Fibroblast of lung (primary cell): ENCODE measurements at regions not wholly inside any gene's neighbourhood (a gene's known extent, or its start where the extent isn't known, plus 50 kb on each side); places are given as distances from the start of the nearest gene placed in this dataset.
"Not testable (repeated sequence)": the region's sequence is repeated elsewhere in the genome, so short reads cannot be mapped to it uniquely, and the experiment has no call there.

Source experiments
- DNase-seq, 2 donors: peaks; one replicate each; pipeline versions ENCODE4 v3.0.0 to v3.0.0-alpha.2; 2010; ENCODE audit warnings: low read depth in 2 of 2
- H2AFZ ChIP-seq: 2 replicates; pipeline ENCODE4 v1.5.1; 2012; ENCODE audit warnings: low read length, control low read depth, inconsistent platforms
- H3K27ac ChIP-seq: 2 replicates; pipeline ENCODE4 v1.5.1; 2011; ENCODE audit warnings: low read length, control low read depth; ENCODE audit not compliant: insufficient read depth
- H3K27me3 ChIP-seq: 2 replicates; pipeline ENCODE4 v1.5.1; 2011; ENCODE audit warnings: mild to moderate bottlenecking, low read length; ENCODE audit not compliant: control insufficient read depth, insufficient read depth
- H3K36me3 ChIP-seq: 2 replicates; pipeline ENCODE4 v1.5.1; 2011; ENCODE audit warnings: low read length; ENCODE audit not compliant: control insufficient read depth, insufficient read depth
- H3K4me1 ChIP-seq: 2 replicates; pipeline ENCODE4 v1.5.1; 2011; ENCODE audit warnings: low read length; ENCODE audit not compliant: control insufficient read depth, insufficient read depth; ENCODE audit errors: extremely low read depth
- H3K4me2 ChIP-seq: 2 replicates; pipeline ENCODE4 v1.5.1; 2011; ENCODE audit warnings: low read length, control low read depth; ENCODE audit not compliant: insufficient read depth; ENCODE audit errors: extremely low read depth
- H3K4me3 ChIP-seq, 4 experiments: fragments of 200-600 bp in 1 of 4; sonication (generic) in 1 of 4; replicated peaks in 1 of 4; 2 replicates each; pipeline ENCODE4 v1.5.1; 2011 to 2016; ENCODE audit warnings: low read length in 4 of 4, low read depth in 3 of 4, mild to moderate bottlenecking in 3 of 4, control low read depth in 2 of 4, inconsistent platforms in 1 of 4, mixed read lengths in 1 of 4; ENCODE audit not compliant: insufficient read depth in 1 of 4; ENCODE audit errors: control extremely low read depth in 1 of 4
- H3K79me2 ChIP-seq: 2 replicates; pipeline ENCODE4 v1.5.1; 2012; ENCODE audit warnings: mild to moderate bottlenecking, low read length, inconsistent platforms; ENCODE audit not compliant: control insufficient read depth, insufficient read depth
- H3K9ac ChIP-seq: 2 replicates; pipeline ENCODE4 v1.5.1; 2011; ENCODE audit warnings: mild to moderate bottlenecking, low read length, control low read depth; ENCODE audit not compliant: insufficient read depth
- H3K9me3 ChIP-seq: 2 replicates; pipeline ENCODE4 v1.5.1; 2012; ENCODE audit warnings: low read depth, low read length; ENCODE audit not compliant: control insufficient read depth, insufficient read depth
- H4K20me1 ChIP-seq: 2 replicates; pipeline ENCODE4 v1.5.1; 2011; ENCODE audit warnings: low read length; ENCODE audit not compliant: control insufficient read depth, insufficient read depth; ENCODE audit errors: extremely low read depth
- EZH2 ChIP-seq: IDR thresholded peaks from 2 replicates; pipeline ENCODE4 v1.5.1; 2012; ENCODE audit warnings: low read length, control low read depth, mild to moderate bottlenecking; ENCODE audit errors: missing control alignments
- TF ChIP-seq, protein P1 (sequence below), 2 donors: IDR thresholded peaks in 1 of 2; conservative IDR thresholded peaks in 1 of 2; 1 replicate in 1 of 2; 2 replicates in 1 of 2; pipeline ENCODE4 v1.5.1; 2011 to 2012; ENCODE audit warnings: low read length in 2 of 2, control low read depth in 1 of 2, inconsistent platforms in 1 of 2, low read depth in 1 of 2, mild to moderate bottlenecking in 1 of 2

DNA sequence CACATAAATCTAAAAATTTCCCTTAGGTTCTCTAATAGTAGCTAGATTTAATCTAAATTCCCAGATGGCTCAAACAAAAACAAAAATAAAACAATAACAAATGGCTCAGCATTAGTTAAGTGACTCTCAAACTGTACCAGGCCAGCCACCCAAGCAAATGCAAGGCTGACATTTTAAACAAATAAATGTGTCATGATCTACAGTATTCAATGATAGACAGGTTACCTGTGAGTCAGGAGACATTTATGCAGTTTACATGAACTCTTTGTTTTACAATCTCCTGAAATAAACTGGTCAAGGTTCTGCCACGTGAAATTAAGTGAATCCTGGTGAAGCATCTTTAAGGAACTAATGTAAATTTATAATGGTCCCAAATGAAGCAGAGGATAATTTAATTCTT, 580.2 kb upstream of the PTPRD start:
- Histone ChIP-seq H3K4me1 (no peaks in the 10 kb centered on the region), H3K4me2 (no peak overlapping the region), H3K27me3 (no peaks in the 10 kb centered on the region), H3K27ac (no peak overlapping the region), H4K20me1 (no peaks in the 10 kb centered on the region), H3K36me3 (no peaks in the 10 kb centered on the region), H3K4me3 (no peak overlapping the region), H3K79me2 (no peaks in the 10 kb centered on the region), H2AFZ (no peak overlapping the region), H3K9me3 (no peaks in the 10 kb centered on the region), H3K9ac (no peak overlapping the region)
- no peak for TF ChIP-seq EZH2
- TF ChIP-seq, protein P1, sequence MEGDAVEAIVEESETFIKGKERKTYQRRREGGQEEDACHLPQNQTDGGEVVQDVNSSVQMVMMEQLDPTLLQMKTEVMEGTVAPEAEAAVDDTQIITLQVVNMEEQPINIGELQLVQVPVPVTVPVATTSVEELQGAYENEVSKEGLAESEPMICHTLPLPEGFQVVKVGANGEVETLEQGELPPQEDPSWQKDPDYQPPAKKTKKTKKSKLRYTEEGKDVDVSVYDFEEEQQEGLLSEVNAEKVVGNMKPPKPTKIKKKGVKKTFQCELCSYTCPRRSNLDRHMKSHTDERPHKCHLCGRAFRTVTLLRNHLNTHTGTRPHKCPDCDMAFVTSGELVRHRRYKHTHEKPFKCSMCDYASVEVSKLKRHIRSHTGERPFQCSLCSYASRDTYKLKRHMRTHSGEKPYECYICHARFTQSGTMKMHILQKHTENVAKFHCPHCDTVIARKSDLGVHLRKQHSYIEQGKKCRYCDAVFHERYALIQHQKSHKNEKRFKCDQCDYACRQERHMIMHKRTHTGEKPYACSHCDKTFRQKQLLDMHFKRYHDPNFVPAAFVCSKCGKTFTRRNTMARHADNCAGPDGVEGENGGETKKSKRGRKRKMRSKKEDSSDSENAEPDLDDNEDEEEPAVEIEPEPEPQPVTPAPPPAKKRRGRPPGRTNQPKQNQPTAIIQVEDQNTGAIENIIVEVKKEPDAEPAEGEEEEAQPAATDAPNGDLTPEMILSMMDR (conservative IDR thresholded peaks at IDR 0.05 in 1 of 2, IDR thresholded peaks at IDR 0.05 in 1 of 2; ENCODE audit: low read depth in 1 of 2, low read length in 2 of 2) = no peak
- DNase-seq = no peak

DNA sequence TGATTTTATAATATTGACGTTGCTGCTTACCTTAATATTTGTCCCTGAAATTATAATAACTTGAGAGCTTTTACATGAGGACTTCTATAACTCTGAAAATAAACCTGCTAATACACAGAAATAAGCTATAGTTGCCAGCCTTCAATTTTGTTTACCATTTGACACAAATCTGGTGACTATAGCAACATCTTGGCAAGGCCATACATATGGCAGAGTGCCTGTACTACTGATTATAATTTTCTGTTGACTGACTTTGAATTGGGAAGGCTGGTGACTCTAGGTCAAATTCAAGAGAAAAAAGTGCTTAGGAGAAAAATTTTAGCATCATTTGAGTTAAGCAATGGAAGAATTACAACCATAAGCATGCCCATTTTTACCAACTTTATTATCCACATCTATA, 581.4 kb upstream of the PTPRD start:
- H3K9ac ChIP-seq = no peak overlapping the region
- TF ChIP-seq, protein P1 (conservative IDR thresholded peaks at IDR 0.05 in 1 of 2, IDR thresholded peaks at IDR 0.05 in 1 of 2; ENCODE audit: low read depth in 1 of 2, low read length in 2 of 2) = no peak
- no peak for TF ChIP-seq EZH2

DNA sequence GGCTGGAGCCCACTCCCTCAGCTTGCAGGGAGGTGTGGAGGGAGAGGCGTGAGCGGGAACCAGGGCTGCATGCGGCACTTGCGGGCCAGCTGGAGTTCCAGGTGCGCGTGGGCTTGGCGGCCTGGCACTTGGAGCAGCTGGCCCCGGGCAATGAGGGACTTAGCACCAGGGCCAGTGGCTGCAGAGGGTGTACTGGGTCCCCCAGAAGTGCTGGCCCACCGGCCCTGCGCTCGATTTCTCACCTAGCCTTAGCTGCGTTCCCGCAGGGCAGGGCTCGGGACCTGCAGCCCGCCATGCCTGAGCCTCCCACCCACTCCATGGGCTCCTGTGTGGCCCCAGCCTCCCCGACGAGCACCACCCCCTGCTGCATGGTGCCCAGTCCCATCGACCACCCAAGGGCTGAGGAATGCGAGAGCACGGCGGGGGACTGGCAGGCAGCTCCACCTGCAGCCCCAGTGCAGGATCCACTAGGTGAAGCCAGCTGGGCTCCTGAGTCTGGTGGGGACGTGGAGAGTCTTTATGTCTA, 584.1 kb upstream of the PTPRD start:
- H3K27me3 ChIP-seq, DNase-seq, H3K27ac ChIP-seq, H3K9ac ChIP-seq, H3K79me2 ChIP-seq, H3K4me1 ChIP-seq, H3K36me3 ChIP-seq, H3K4me3 ChIP-seq, H4K20me1 ChIP-seq, H2AFZ ChIP-seq, H3K4me2 ChIP-seq, H3K9me3 ChIP-seq: not testable (repeated sequence)

More for the DNA sequence above, 581.4 kb upstream of the PTPRD start:
- H3K4me3 ChIP-seq = no peak overlapping the region
- H3K4me1 ChIP-seq = no peaks in the 10 kb centered on the region
- H2AFZ ChIP-seq = no peak overlapping the region
- no peak overlapping the region for H3K4me2 ChIP-seq
- H3K27me3 ChIP-seq = no peaks in the 10 kb centered on the region
- no peak for DNase-seq
- H3K36me3 ChIP-seq = no peaks in the 10 kb centered on the region
- no peaks in the 10 kb centered on the region for H3K9me3 ChIP-seq
- H3K79me2 ChIP-seq = no peaks in the 10 kb centered on the region
- H3K27ac ChIP-seq = no peak overlapping the region
- no peaks in the 10 kb centered on the region for H4K20me1 ChIP-seq
